ENCODE measurements at regions not wholly inside any gene's neighbourhood (a gene's known extent, or its start where the extent isn't known, plus 50 kb on each side); places are given as distances from the start of the nearest gene placed in this dataset.

- TF ChIP-seq CTCF (IDR thresholded peaks at IDR 0.05) = no peak
- no peak for TF ChIP-seq EZH2 (IDR thresholded peaks at IDR 0.05; ENCODE audit: borderline replicate concordance, insufficient read depth, low read depth, low read length, poor library complexity, severe bottlenecking)
These were observed 142.0 kb upstream of the AGBL1 start for GRCh38 chr15:85937661-85938060.

Data from B cell (primary cell).